HG03460 (cell line): ENCODE measurements at regions not wholly inside any gene's neighbourhood (a gene's known extent, or its start where the extent isn't known, plus 50 kb on each side); places are given as distances from the start of the nearest gene placed in this dataset.
"Not testable (repeated sequence)": the region's sequence is repeated elsewhere in the genome, so short reads cannot be mapped to it uniquely, and the experiment has no call there.

Experiments used
- ATAC-seq: cut with Tn5 transposase; IDR thresholded peaks from one replicate; pipeline ENCODE4 v1.9.1; 2021; ENCODE audit not compliant: unreplicated experiment

GRCh38 chr3:193114431-193115340 lies 126.3 kb upstream of the PLAAT1 start:
- ATAC-seq: no peak

GRCh38 chr3:193116871-193117270 lies 124.2 kb upstream of the PLAAT1 start:
- ATAC-seq: no peak

GRCh38 chr3:193118907-193119306 lies 122.1 kb upstream of the PLAAT1 start:
- no peak for ATAC-seq

- no peak for ATAC-seq
Observed at GRCh38 chr3:193119926-193120325, 121.1 kb upstream of the PLAAT1 start.

- ATAC-seq: no peak
Observed at GRCh38 chr3:193124861-193125260, 116.2 kb upstream of the PLAAT1 start.

- no peak for ATAC-seq
Observed at GRCh38 chr3:193129607-193130006, 111.4 kb upstream of the PLAAT1 start.

- no peak for ATAC-seq
Observed at GRCh38 chr3:193130576-193130975, 110.4 kb upstream of the PLAAT1 start.

GRCh38 chr3:193132241-193132640 lies 108.8 kb upstream of the PLAAT1 start:
- no peak for ATAC-seq

- no peak for ATAC-seq
Observed at GRCh38 chr3:193132964-193133363, 108.1 kb upstream of the PLAAT1 start.

GRCh38 chr3:193134856-193135255 lies 106.2 kb upstream of the PLAAT1 start:
- ATAC-seq: no peak

- ATAC-seq: no peak
Observed at GRCh38 chr3:193140381-193140780, 100.6 kb upstream of the PLAAT1 start.

- ATAC-seq: no peak
Observed at GRCh38 chr3:193145248-193145647, 95.8 kb upstream of the PLAAT1 start.

GRCh38 chr3:193148688-193149473 lies 92.1 kb upstream of the PLAAT1 start:
- no peak for ATAC-seq

- ATAC-seq: no peak
Observed at GRCh38 chr3:193149998-193150397, 91.0 kb upstream of the PLAAT1 start.

- ATAC-seq: not testable (repeated sequence)
Observed at GRCh38 chr3:193155044-193155781, 85.8 kb upstream of the PLAAT1 start.

GRCh38 chr3:193157051-193157450 lies 84.0 kb upstream of the PLAAT1 start:
- no peak for ATAC-seq

- no peak for ATAC-seq
Observed at GRCh38 chr3:193165431-193166120, 75.4 kb upstream of the PLAAT1 start.

- ATAC-seq: no peak
Observed at GRCh38 chr3:193168931-193169330, 72.1 kb upstream of the PLAAT1 start.

GRCh38 chr3:193174140-193174539 lies 66.9 kb upstream of the PLAAT1 start:
- ATAC-seq: no peak

- ATAC-seq: not testable (repeated sequence)
Observed at GRCh38 chr3:193179332-193180012, 61.5 kb upstream of the PLAAT1 start.
